Neural cell (in vitro differentiated cells): ENCODE measurements at regions not wholly inside any gene's neighbourhood (a gene's known extent, or its start where the extent isn't known, plus 50 kb on each side); places are given as distances from the start of the nearest gene placed in this dataset.
"Not testable (repeated sequence)": the region's sequence is repeated elsewhere in the genome, so short reads cannot be mapped to it uniquely, and the experiment has no call there.

Experiments
- H2AFZ ChIP-seq: fragments of 200-600, 300-800 bp; sonication (generic), shearing (Covaris generic); 2 replicates; pipeline ENCODE4 v1.6.0; 2014; ENCODE audit warnings: low read depth, mild to moderate bottlenecking, antibody characterized with exemption, low read length, moderate library complexity
- H3F3A ChIP-seq: fragments of 200-600 bp; shearing (Covaris generic); 2 replicates; pipeline ENCODE4 v1.6.1; 2016; ENCODE audit warnings: mild to moderate bottlenecking, moderate library complexity, mixed read lengths, antibody characterized with exemption, low read length; ENCODE audit not compliant: insufficient read depth, poor library complexity, severe bottlenecking
- H3K27ac ChIP-seq: fragments of 200-600, 300-800 bp; sonication (generic), shearing (Covaris generic); 2 replicates; pipeline ENCODE4 v1.5.1; 2014; ENCODE audit warnings: mild to moderate bottlenecking, low read length, moderate library complexity
- H3K27me3 ChIP-seq: fragments of 300-800, 200-600 bp; sonication (generic), shearing (Covaris generic); 2 replicates; pipeline ENCODE4 v1.6.0; 2014; ENCODE audit warnings: mild to moderate bottlenecking, low read depth, low read length, moderate library complexity; ENCODE audit not compliant: insufficient read depth
- H3K36me3 ChIP-seq: fragments of 300-800, 200-600 bp; sonication (generic), shearing (Covaris generic); 2 replicates; pipeline ENCODE4 v1.5.1; 2014; ENCODE audit warnings: mild to moderate bottlenecking, antibody characterized with exemption, low read length, moderate library complexity; ENCODE audit not compliant: insufficient read depth
- H3K4me2 ChIP-seq: fragments of 300-800, 200-600 bp; sonication (generic), shearing (Covaris generic); 2 replicates; pipeline ENCODE4 v1.6.0; 2014; ENCODE audit warnings: mild to moderate bottlenecking, low read length
- H3K4me3 ChIP-seq: fragments of 300-800, 200-600 bp; sonication (generic), shearing (Covaris generic); 2 replicates; pipeline ENCODE4 v1.5.1; 2014; ENCODE audit warnings: mild to moderate bottlenecking, low read length, moderate library complexity
- H3K79me2 ChIP-seq: fragments of 200-600 bp; shearing (Covaris generic); replicated peaks from 2 replicates; pipeline ENCODE4 v1.6.0; 2014; ENCODE audit warnings: mild to moderate bottlenecking, low read length, moderate library complexity; ENCODE audit not compliant: insufficient read depth
- H3K9ac ChIP-seq: fragments of 300-800, 200-600 bp; sonication (generic), shearing (Covaris generic); 2 replicates; pipeline ENCODE4 v1.6.1; 2016; ENCODE audit warnings: mild to moderate bottlenecking, low read length, mixed read lengths
- H3K9me2 ChIP-seq: fragments of 200-600 bp; shearing (Covaris generic); 2 replicates; pipeline ENCODE4 v1.6.1; 2016; ENCODE audit warnings: mild to moderate bottlenecking, low read length, mixed read lengths; ENCODE audit not compliant: insufficient read depth
- H3K9me3 ChIP-seq: fragments of 200-600, 300-800 bp; sonication (generic), shearing (Covaris generic); 2 replicates; pipeline ENCODE4 v1.6.1; 2016; ENCODE audit warnings: mild to moderate bottlenecking, mixed run types, low read length, moderate library complexity, mixed read lengths
- H4K20me1 ChIP-seq: fragments of 200-600 bp; shearing (Covaris generic); 2 replicates; pipeline ENCODE4 v1.6.1; 2016; ENCODE audit warnings: mild to moderate bottlenecking, mixed run types; ENCODE audit not compliant: insufficient read depth
- CTCF ChIP-seq: fragments of 450-650 bp; IDR thresholded peaks from 2 replicates; pipeline ENCODE4 v1.5.1; 2014; ENCODE audit warnings: antibody characterized with exemption, mild to moderate bottlenecking, moderate library complexity; ENCODE audit not compliant: poor library complexity, severe bottlenecking
- EP300 ChIP-seq: fragments of 450-650 bp; conservative IDR thresholded peaks from 2 replicates; pipeline ENCODE4 v1.6.1; 2014; ENCODE audit warnings: antibody characterized with exemption, mild to moderate bottlenecking, moderate library complexity; ENCODE audit not compliant: poor library complexity, severe bottlenecking
- EZH2 ChIP-seq: fragments of 200-600, 300-800 bp; shearing (Covaris generic), sonication (generic); IDR thresholded peaks from 2 replicates; pipeline ENCODE4 v1.6.1; 2014; ENCODE audit warnings: antibody characterized with exemption, low read length, borderline replicate concordance, mild to moderate bottlenecking; ENCODE audit not compliant: insufficient read depth, poor library complexity, severe bottlenecking
- MXI1 ChIP-seq: fragments of 450-650 bp; conservative IDR thresholded peaks from 2 replicates; pipeline ENCODE4 v1.6.1; 2014; ENCODE audit warnings: antibody characterized with exemption, mild to moderate bottlenecking; ENCODE audit not compliant: poor library complexity, severe bottlenecking
- POLR2AphosphoS5 ChIP-seq: IDR thresholded peaks from 2 replicates; pipeline ENCODE4 v1.6.1; 2012
- RAD21 ChIP-seq: fragments of 450-650 bp; conservative IDR thresholded peaks from 2 replicates; pipeline ENCODE4 v1.6.1; 2014; ENCODE audit warnings: antibody characterized with exemption, mild to moderate bottlenecking, moderate library complexity
- REST ChIP-seq: IDR thresholded peaks from 2 replicates; pipeline ENCODE4 v1.6.1; 2012; ENCODE audit warnings: borderline replicate concordance
- SMC3 ChIP-seq: fragments of 450-650 bp; conservative IDR thresholded peaks from 2 replicates; pipeline ENCODE4 v1.6.1; 2014; ENCODE audit warnings: antibody characterized with exemption, mild to moderate bottlenecking, moderate library complexity; ENCODE audit not compliant: poor library complexity
- TAF1 ChIP-seq: IDR thresholded peaks from 2 replicates; pipeline ENCODE4 v1.6.1; 2012; ENCODE audit warnings: low read depth

GRCh38 chr5:67724412-67725135 lies 491.0 kb upstream of the PIK3R1 start:
- Histone ChIP-seq H4K20me1 (no peaks in the 10 kb centered on the region), H3K27ac (no peak overlapping the region), H3K36me3 (no peaks in the 10 kb centered on the region), H3F3A (no peaks in the 10 kb centered on the region), H3K79me2 (no peaks in the 10 kb centered on the region), H3K9me3 (no peaks in the 10 kb centered on the region), H3K9me2 (no peaks in the 10 kb centered on the region), H3K9ac (no peak overlapping the region), H3K4me2 (no peak overlapping the region), H2AFZ (no peak overlapping the region), H3K4me3 (no peak overlapping the region), H3K27me3 (no peaks in the 10 kb centered on the region)
- TF ChIP-seq EZH2 (no peak), MXI1 (no peak), TAF1 (no peak), SMC3 (no peak), REST (no peak), RAD21 (no peak), EP300 (no peak), POLR2AphosphoS5 (no peak), CTCF (no peak)

- Histone ChIP-seq H3K9ac (no peak overlapping the region), H3K27ac (no peak overlapping the region), H3K4me3 (no peak overlapping the region), H3K4me2 (no peak overlapping the region), H2AFZ (no peak overlapping the region), H3K27me3 (no peaks in the 10 kb centered on the region), H4K20me1 (no peaks in the 10 kb centered on the region), H3K36me3 (no peaks in the 10 kb centered on the region), H3K9me3 (no peaks in the 10 kb centered on the region), H3K79me2 (no peaks in the 10 kb centered on the region), H3K9me2 (no peaks in the 10 kb centered on the region), H3F3A (no peaks in the 10 kb centered on the region)
- TF ChIP-seq EZH2 (no peak), TAF1 (no peak), REST (no peak), SMC3 (no peak), POLR2AphosphoS5 (no peak), EP300 (no peak), CTCF (no peak), RAD21 (no peak), MXI1 (no peak)
Measured at GRCh38 chr5:67723873-67724272, 491.7 kb upstream of the PIK3R1 start.

GRCh38 chr5:67722582-67722981 lies 493.0 kb upstream of the PIK3R1 start:
- H3K4me3 ChIP-seq, H3K27me3 ChIP-seq, H3F3A ChIP-seq, H3K9ac ChIP-seq, H3K36me3 ChIP-seq, H3K27ac ChIP-seq, H2AFZ ChIP-seq, H3K79me2 ChIP-seq, H4K20me1 ChIP-seq, H3K9me2 ChIP-seq, H3K4me2 ChIP-seq, H3K9me3 ChIP-seq: not testable (repeated sequence)
